ENCODE measurements at regions not wholly inside any gene's neighbourhood (a gene's known extent, or its start where the extent isn't known, plus 50 kb on each side); places are given as distances from the start of the nearest gene placed in this dataset.
"Not testable (repeated sequence)": the region's sequence is repeated elsewhere in the genome, so short reads cannot be mapped to it uniquely, and the experiment has no call there.

DNA sequence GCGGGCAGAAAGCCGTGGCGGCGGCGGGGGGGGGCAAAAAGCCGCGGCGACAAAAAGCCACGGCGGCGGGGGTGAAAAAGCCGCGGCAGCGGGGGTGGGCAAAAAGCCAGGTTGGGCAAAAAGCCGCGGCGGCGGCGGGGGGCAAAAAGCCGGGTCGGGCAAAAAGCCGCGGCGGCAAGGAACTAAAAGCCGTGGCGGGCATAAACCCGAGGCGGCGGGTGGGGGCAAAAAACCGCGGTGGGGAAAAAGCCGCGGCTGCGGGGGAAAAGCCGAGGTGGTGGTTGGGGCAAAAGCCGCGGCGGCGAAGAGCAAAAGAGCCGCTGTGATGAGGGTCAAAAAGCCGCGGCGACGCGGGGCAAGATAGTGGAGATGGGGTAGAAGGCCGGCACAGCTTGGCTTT is 1834.2 kb downstream of the FOXD4L5 start:
- H3K4me1 Mint-ChIP-seq (ENCODE audit: low read depth); H3K9me3 Mint-ChIP-seq; H3K27me3 Mint-ChIP-seq; CTCF ChIA-PET; intact Hi-C loops (cut with micrococcal nuclease); H3K27ac Mint-ChIP-seq; POLR2A ChIA-PET; H3K4me3 Mint-ChIP-seq; H3K36me3 Mint-ChIP-seq: not testable (repeated sequence)
- peak; percentile 7 for DNase-seq

- DNase-seq; intact Hi-C loops (cut with micrococcal nuclease); H3K4me3 Mint-ChIP-seq; H3K27me3 Mint-ChIP-seq; H3K27ac Mint-ChIP-seq; H3K9me3 Mint-ChIP-seq; H3K4me1 Mint-ChIP-seq (ENCODE audit: low read depth); CTCF ChIA-PET; H3K36me3 Mint-ChIP-seq; POLR2A ChIA-PET: not testable (repeated sequence)
These were observed 1859.9 kb downstream of the FOXD4L5 start for GRCh38 chr9:63425123-63425522.

DNA sequence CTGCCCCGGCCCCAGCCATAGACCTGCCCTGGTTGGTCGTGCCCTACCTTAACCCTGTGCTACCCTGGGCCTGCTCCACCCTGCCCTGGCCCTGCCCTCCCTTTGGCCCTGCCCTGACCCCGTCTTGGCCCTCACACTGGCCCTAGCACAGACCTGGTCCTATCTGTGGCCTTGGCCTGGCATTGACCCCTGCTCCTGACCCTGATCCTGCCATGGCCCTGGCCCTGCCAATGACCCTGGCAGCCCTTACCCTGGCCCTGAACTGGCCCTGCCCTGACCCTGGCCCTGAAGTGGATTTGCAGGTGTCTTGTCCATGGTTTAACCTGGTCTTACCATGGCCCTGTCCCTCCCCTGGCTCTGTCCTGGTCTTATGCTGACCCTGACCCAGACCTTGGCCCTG is 1894.1 kb downstream of the FOXD4L5 start:
- POLR2A ChIA-PET; intact Hi-C loops (cut with micrococcal nuclease); H3K9me3 Mint-ChIP-seq; H3K36me3 Mint-ChIP-seq; CTCF ChIA-PET; DNase-seq; H3K27ac Mint-ChIP-seq; H3K27me3 Mint-ChIP-seq; H3K4me1 Mint-ChIP-seq (ENCODE audit: low read depth); H3K4me3 Mint-ChIP-seq: not testable (repeated sequence)

DNA sequence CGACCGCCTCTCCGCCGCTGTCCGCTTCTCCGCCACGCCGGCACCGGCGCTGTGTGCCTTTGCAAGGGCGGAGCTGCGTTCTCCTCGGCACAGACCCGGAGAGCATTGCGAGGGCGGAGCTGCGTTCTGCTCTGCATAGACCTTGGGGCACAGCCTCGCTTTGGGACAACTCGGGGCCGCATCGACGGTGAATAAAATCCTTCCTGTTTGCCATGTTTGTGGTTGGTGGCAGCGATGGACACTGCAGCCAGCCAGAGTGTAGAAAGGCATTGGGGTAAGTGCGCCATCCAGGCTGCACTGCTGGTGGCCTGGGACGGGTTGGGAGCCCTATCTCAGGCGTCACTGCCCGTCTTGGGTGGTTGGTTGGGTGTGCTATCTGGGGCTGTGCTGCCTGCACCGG is 1899.5 kb downstream of the FOXD4L5 start:
- CTCF ChIA-PET; H3K27me3 Mint-ChIP-seq; intact Hi-C loops (cut with micrococcal nuclease); H3K9me3 Mint-ChIP-seq; POLR2A ChIA-PET; H3K4me1 Mint-ChIP-seq (ENCODE audit: low read depth); H3K36me3 Mint-ChIP-seq; H3K27ac Mint-ChIP-seq: not testable (repeated sequence)
- H3K4me3 Mint-ChIP-seq: peak overlapping the region; percentile 57
- DNase-seq: peak; percentile 8

GRCh38 chr9:63379864-63380263 is 1905.1 kb downstream of the FOXD4L5 start:
- H3K4me1 Mint-ChIP-seq (ENCODE audit: low read depth); H3K27me3 Mint-ChIP-seq; POLR2A ChIA-PET; H3K9me3 Mint-ChIP-seq; H3K4me3 Mint-ChIP-seq; intact Hi-C loops (cut with micrococcal nuclease); H3K36me3 Mint-ChIP-seq; H3K27ac Mint-ChIP-seq; CTCF ChIA-PET: not testable (repeated sequence)
- DNase-seq: peak; percentile 8

GRCh38 chr9:63354219-63354618 is 1930.8 kb downstream of the FOXD4L5 start:
- CTCF ChIA-PET; H3K36me3 Mint-ChIP-seq; H3K27me3 Mint-ChIP-seq; DNase-seq; H3K27ac Mint-ChIP-seq; H3K9me3 Mint-ChIP-seq; H3K4me1 Mint-ChIP-seq (ENCODE audit: low read depth); H3K4me3 Mint-ChIP-seq; intact Hi-C loops (cut with micrococcal nuclease); POLR2A ChIA-PET: not testable (repeated sequence)

GRCh38 chr9:63347347-63347746 is 1937.7 kb downstream of the FOXD4L5 start:
- H3K27me3 Mint-ChIP-seq; H3K9me3 Mint-ChIP-seq; H3K4me3 Mint-ChIP-seq; CTCF ChIA-PET; POLR2A ChIA-PET; DNase-seq; intact Hi-C loops (cut with micrococcal nuclease); H3K36me3 Mint-ChIP-seq: not testable (repeated sequence)
- Mint-ChIP-seq H3K27ac (peak overlapping the region; percentile 70), H3K4me1 (ENCODE audit: low read depth) (peaks cover 13% of the 10 kb centered on the region)

- CTCF ChIA-PET; H3K9me3 Mint-ChIP-seq; H3K36me3 Mint-ChIP-seq; intact Hi-C loops (cut with micrococcal nuclease); H3K4me3 Mint-ChIP-seq; POLR2A ChIA-PET; H3K27me3 Mint-ChIP-seq: not testable (repeated sequence)
- H3K27ac Mint-ChIP-seq: peak overlapping the region; percentile 79
- H3K4me1 Mint-ChIP-seq (ENCODE audit: low read depth): peaks cover 13% of the 10 kb centered on the region
- peak; percentile 56 for DNase-seq
These were observed 1938.5 kb downstream of the FOXD4L5 start for GRCh38 chr9:63346310-63347048.

DNA sequence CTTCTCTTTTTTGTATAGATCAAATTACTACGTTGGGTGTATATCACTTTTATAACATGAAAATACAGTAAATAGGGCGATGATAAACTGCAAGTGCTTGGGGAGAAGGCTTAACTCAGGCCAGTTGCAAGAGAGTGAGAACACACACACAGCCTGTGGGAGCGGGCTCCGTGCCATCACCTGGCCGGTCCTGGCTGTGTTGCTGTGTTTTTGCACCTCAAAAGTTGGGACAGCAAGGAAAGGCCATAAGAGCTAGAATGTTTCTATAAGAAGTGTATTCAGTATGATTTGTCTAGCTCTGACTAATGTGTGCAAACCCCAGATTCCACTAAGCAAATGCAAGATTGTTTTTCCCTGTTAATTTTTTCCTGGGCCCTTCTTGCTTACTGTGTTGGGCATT is 1940.6 kb downstream of the FOXD4L5 start:
- DNase-seq; H3K27ac Mint-ChIP-seq; H3K4me3 Mint-ChIP-seq; intact Hi-C loops (cut with micrococcal nuclease); CTCF ChIA-PET; H3K36me3 Mint-ChIP-seq; H3K9me3 Mint-ChIP-seq; POLR2A ChIA-PET; H3K27me3 Mint-ChIP-seq: not testable (repeated sequence)
- H3K4me1 Mint-ChIP-seq (ENCODE audit: low read depth): peaks cover 13% of the 10 kb centered on the region

DNA sequence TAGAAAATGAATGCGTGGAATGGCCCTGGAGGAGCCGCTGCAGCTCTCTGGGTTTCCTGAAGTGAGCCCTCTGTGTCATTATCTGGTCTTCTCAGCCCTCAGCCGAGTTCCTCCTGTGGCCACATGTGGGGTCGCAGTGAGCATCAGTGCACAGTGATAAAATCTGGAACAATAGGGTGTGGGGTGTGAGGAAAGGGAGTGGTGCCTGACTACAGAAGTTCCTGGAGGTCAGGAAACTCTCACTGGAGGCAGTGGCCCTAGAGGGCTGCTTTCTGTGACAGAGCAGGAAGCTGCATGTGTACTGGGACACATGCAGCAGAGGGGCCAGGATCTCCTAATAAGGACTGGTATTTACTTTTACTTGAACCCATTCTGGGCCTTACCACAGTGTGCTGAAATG is 1942.5 kb downstream of the FOXD4L5 start:
- DNase-seq, H3K36me3 Mint-ChIP-seq: not testable (repeated sequence)

DNA sequence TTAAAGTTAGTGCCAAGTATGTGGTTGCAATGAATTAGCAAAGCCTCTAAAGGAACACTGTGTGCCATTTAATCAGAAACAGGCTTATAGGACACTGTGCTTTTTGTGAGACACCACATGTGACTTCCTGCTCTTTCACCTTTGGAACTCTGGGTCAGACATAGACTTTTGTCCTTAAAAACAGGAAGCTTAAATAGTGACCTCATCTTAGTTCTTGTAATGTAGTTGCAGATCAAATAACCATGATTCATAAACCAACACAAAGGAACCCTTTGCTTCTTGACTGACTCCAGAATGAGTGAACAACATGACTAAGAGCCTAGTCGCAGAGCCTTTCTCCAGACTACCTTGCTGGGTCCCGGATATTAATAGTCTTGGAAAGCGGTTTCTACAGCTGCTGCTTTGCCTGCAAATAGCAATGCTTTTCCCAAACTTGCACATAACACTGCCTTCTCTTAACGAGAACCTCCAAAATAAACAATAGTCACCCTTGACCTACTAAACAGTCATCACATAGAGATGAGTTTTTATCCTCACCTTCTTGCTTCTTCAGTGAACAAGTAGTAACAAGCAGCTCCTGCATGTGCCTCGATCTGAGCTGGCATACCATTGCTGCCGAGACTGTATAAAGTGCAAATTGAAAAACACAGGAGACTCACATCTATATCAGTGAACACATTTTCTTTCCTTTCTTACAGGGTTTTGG is 1947.0 kb downstream of the FOXD4L5 start:
- intact Hi-C loops (cut with micrococcal nuclease); CTCF ChIA-PET; POLR2A ChIA-PET; H3K27me3 Mint-ChIP-seq; H3K9me3 Mint-ChIP-seq; H3K36me3 Mint-ChIP-seq; H3K4me3 Mint-ChIP-seq: not testable (repeated sequence)
- Mint-ChIP-seq H3K27ac (peak overlapping the region; percentile 53), H3K4me1 (ENCODE audit: low read depth) (peaks cover 10% of the 10 kb centered on the region)
- peak; percentile 36 for DNase-seq

More for the DNA sequence above, 1942.5 kb downstream of the FOXD4L5 start:
- H3K4me3 Mint-ChIP-seq; POLR2A ChIA-PET; H3K27me3 Mint-ChIP-seq; CTCF ChIA-PET; H3K9me3 Mint-ChIP-seq; H3K27ac Mint-ChIP-seq; intact Hi-C loops (cut with micrococcal nuclease): not testable (repeated sequence)
- H3K4me1 Mint-ChIP-seq (ENCODE audit: low read depth): peaks cover 17% of the 10 kb centered on the region

GRCh38 chr9:63335286-63335685 is 1949.7 kb downstream of the FOXD4L5 start:
- H3K27ac Mint-ChIP-seq; CTCF ChIA-PET; POLR2A ChIA-PET; intact Hi-C loops (cut with micrococcal nuclease); H3K27me3 Mint-ChIP-seq; H3K4me3 Mint-ChIP-seq; H3K9me3 Mint-ChIP-seq; DNase-seq; H3K36me3 Mint-ChIP-seq; H3K4me1 Mint-ChIP-seq (ENCODE audit: low read depth): not testable (repeated sequence)

- DNase-seq; H3K4me1 Mint-ChIP-seq (ENCODE audit: low read depth); H3K4me3 Mint-ChIP-seq; CTCF ChIA-PET; intact Hi-C loops (cut with micrococcal nuclease); H3K9me3 Mint-ChIP-seq; H3K36me3 Mint-ChIP-seq; POLR2A ChIA-PET; H3K27me3 Mint-ChIP-seq; H3K27ac Mint-ChIP-seq: not testable (repeated sequence)
These were observed 1950.8 kb downstream of the FOXD4L5 start for GRCh38 chr9:63334187-63334586.

Data from activated CD4-positive, alpha-beta memory T cell treated with anti-CD3 and anti-CD28 coated beads for 36 hours (primary cell).